Astrocyte of the cerebellum (primary cell): ENCODE measurements at regions not wholly inside any gene's neighbourhood (a gene's known extent, or its start where the extent isn't known, plus 50 kb on each side); places are given as distances from the start of the nearest gene placed in this dataset.
A peak's percentile ranks its signal among the peaks of the same experiment; 100 is the strongest.
"Not testable (repeated sequence)": the region's sequence is repeated elsewhere in the genome, so short reads cannot be mapped to it uniquely, and the experiment has no call there.

Experiments
- DNase-seq: peaks from one replicate; pipeline ENCODE4 v3.0.0-alpha.2; 2011; ENCODE audit warnings: low read depth
- H3K4me3 ChIP-seq: 2 replicates; pipeline ENCODE4 v1.5.1; 2011; ENCODE audit warnings: mild to moderate bottlenecking, low read depth, low read length, moderate library complexity
- CTCF ChIP-seq: IDR thresholded peaks from 2 replicates; pipeline ENCODE4 v1.5.1; 2012; ENCODE audit warnings: low read length, low read depth, moderate library complexity, mild to moderate bottlenecking; ENCODE audit errors: missing control alignments
- in situ Hi-C: cut with HindIII; loops from 2 replicates; pipeline ENCODE4 v1.10.0; 2017; ENCODE audit warnings: low sequenced_read_pairs

- in situ Hi-C loops = no loop called here
- TF ChIP-seq CTCF = no peak
- no peak overlapping the region for H3K4me3 ChIP-seq
- DNase-seq = no peak
Observed at GRCh38 chr5:89055695-89056085, 172.7 kb upstream of the MEF2C start.

- in situ Hi-C loops = no loop called here
- TF ChIP-seq CTCF = no peak
- DNase-seq = no peak
- no peak overlapping the region for H3K4me3 ChIP-seq
Observed at GRCh38 chr5:89055015-89055694, 172.2 kb upstream of the MEF2C start.

GRCh38 chr5:89053547-89053946 is 170.6 kb upstream of the MEF2C start:
- no peak for DNase-seq
- no peak for TF ChIP-seq CTCF
- H3K4me3 ChIP-seq = no peak overlapping the region
- in situ Hi-C loops = no loop called here

- in situ Hi-C loops, H3K4me3 ChIP-seq, DNase-seq: not testable (repeated sequence)
Observed at GRCh38 chr5:89050062-89050461, 167.1 kb upstream of the MEF2C start.

GRCh38 chr5:89047571-89047970 is 164.6 kb upstream of the MEF2C start:
- in situ Hi-C loops = no loop called here

GRCh38 chr5:89045216-89045615 is 162.2 kb upstream of the MEF2C start:
- no peak for TF ChIP-seq CTCF
- H3K4me3 ChIP-seq = no peak overlapping the region
- no peak for DNase-seq
- in situ Hi-C loops = no loop called here

More at GRCh38 chr5:89047571-89047970, 164.6 kb upstream of the MEF2C start:
- TF ChIP-seq CTCF = no peak
- H3K4me3 ChIP-seq = no peak overlapping the region
- peak; percentile 8 for DNase-seq

GRCh38 chr5:89044674-89045200 is 161.8 kb upstream of the MEF2C start:
- no peak for DNase-seq
- TF ChIP-seq CTCF = no peak
- H3K4me3 ChIP-seq = no peak overlapping the region
- in situ Hi-C loops = no loop called here
